Panc1 (cell line): ENCODE measurements at regions not wholly inside any gene's neighbourhood (a gene's known extent, or its start where the extent isn't known, plus 50 kb on each side); places are given as distances from the start of the nearest gene placed in this dataset.

ENCODE experiments used
- POLR2AphosphoS5 ChIP-seq: IDR thresholded peaks from 2 replicates; pipeline ENCODE4 v1.6.1; 2012; ENCODE audit warnings: mild to moderate bottlenecking, low read depth, low read length, moderate library complexity
- REST ChIP-seq, 2 experiments: IDR thresholded peaks; 2 replicates each; pipeline ENCODE4 v1.6.1; 2011 to 2012; ENCODE audit warnings: low read depth in 2 of 2, control low read depth in 1 of 2, low read length in 1 of 2, mild to moderate bottlenecking in 1 of 2, moderate library complexity in 1 of 2; ENCODE audit not compliant: insufficient read depth in 1 of 2

- TF ChIP-seq POLR2AphosphoS5 (no peak), REST (IDR thresholded peaks at IDR 0.05; ENCODE audit: insufficient read depth in 1 of 2, low read depth in 2 of 2, low read length in 1 of 2) (no peak)
These were observed 504.6 kb upstream of the CELF2 start for GRCh38 chr10:10513067-10513466.
